ENCODE measurements at regions not wholly inside any gene's neighbourhood (a gene's known extent, or its start where the extent isn't known, plus 50 kb on each side); places are given as distances from the start of the nearest gene placed in this dataset.

DNA sequence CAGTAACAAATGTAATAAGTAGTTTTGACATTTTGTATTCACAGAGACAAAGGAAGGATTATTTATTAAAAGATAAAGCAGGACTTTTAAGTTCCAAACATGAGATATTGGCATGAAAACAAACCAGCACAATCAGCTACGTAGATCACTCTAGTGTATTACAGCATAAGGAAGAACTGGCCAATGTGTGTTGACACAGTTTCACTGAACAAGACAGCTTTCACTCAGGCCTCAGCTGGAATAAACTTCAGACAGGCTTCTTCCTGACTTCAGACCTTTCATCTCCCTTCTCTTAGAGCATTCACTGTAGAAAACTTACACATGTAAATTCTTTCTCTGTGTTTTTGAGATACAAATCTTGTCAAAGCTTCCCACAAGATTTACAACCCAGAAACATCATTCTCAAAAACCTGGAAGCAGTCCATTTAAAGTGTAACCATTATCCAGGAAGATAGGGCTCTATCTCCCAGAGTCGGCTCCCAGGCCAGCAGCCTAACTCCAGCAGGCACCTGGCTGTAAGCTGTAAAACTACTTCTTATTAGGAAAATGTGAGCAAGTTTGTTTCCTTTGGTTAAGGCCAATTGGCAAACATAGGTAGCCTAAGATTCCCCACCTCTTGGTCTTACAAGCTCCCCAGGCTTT is 768.3 kb upstream of the CDH7 start:
- no TSS peak for BruUV-seq (replicated peaks)
- no peaks in the 10 kb centered on the region for H3K27me3 ChIP-seq (ENCODE audit: low read length)
- no peaks in the 10 kb centered on the region; the same call in 1 of the 2 replicates for H3K4me1 ChIP-seq (ENCODE audit: insufficient read depth, low read length)
- no peak overlapping the region for H3K4me2 ChIP-seq (ENCODE audit: low read length)
- no peak for TF ChIP-seq EZH2phosphoT487 (IDR thresholded peaks at IDR 0.05; ENCODE audit: borderline replicate concordance, low read length)
- DNase-seq (no peak), ATAC-seq (no peak)
- no peak overlapping the region for H2AFZ ChIP-seq (ENCODE audit: low read length)
- intact Hi-C loops (cut with micrococcal nuclease): no loop called here
- no peak overlapping the region for H3K27ac ChIP-seq (ENCODE audit: low read length)
- ChIA-PET CTCF (interaction anchor here (0.7 kb wide), 1 partner anchor 25 kb away, joined by 4 read pairs; no protein-coding TSS in a partner anchor), POLR2A (ENCODE audit: unreplicated experiment) (no interaction called here)
- no peaks in the 10 kb centered on the region for H4K20me1 ChIP-seq (ENCODE audit: low read length)
- H3K4me3 ChIP-seq (ENCODE audit: low read length): no peak overlapping the region
- H3K79me2 ChIP-seq (ENCODE audit: low read length): no peaks in the 10 kb centered on the region
- H3K9me3 ChIP-seq (ENCODE audit: low read length): no peaks in the 10 kb centered on the region
- H3K9ac ChIP-seq (ENCODE audit: low read length): no peak overlapping the region
- H3F3A ChIP-seq (ENCODE audit: low read length, unreplicated experiment): no peaks in the 10 kb centered on the region
- H3K9me2 ChIP-seq (replicated peaks; ENCODE audit: low read length): no peaks in the 10 kb centered on the region
- no peaks in the 10 kb centered on the region for H3K36me3 ChIP-seq (ENCODE audit: low read depth, low read length)

DNA sequence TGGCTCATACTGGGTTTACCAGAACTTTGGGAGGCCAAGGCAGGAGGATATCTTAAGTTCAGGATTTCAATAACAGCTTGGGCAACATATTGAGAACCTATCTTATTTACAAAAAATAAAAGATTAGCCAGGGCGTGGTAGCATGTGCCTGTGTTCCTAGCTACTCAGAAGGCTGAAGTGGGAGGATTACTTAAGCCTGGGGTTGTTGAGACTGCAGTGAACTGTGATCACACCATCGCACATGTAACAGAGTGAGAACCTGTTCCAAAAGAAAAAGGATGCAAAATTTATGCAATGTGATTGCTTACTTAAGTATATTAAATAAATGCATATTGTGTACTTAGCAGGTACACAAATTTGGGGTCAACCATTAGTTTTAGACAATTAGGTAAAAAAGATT is 768.9 kb upstream of the CDH7 start:
- H3F3A ChIP-seq (ENCODE audit: low read length, unreplicated experiment): no peaks in the 10 kb centered on the region
- no peak overlapping the region for H3K9ac ChIP-seq (ENCODE audit: low read length)
- no peak overlapping the region for H2AFZ ChIP-seq (ENCODE audit: low read length)
- no peak overlapping the region for H3K4me3 ChIP-seq (ENCODE audit: low read length)
- no peaks in the 10 kb centered on the region for H3K27me3 ChIP-seq (ENCODE audit: low read length)
- no peak overlapping the region for H3K4me2 ChIP-seq (ENCODE audit: low read length)
- no peak for DNase-seq
- no peaks in the 10 kb centered on the region for H4K20me1 ChIP-seq (ENCODE audit: low read length)
- no peaks in the 10 kb centered on the region for H3K9me2 ChIP-seq (replicated peaks; ENCODE audit: low read length)
- BruUV-seq (replicated peaks): no TSS peak
- ATAC-seq: no peak
- intact Hi-C loops (cut with micrococcal nuclease): no loop called here
- H3K79me2 ChIP-seq (ENCODE audit: low read length): no peaks in the 10 kb centered on the region
- H3K36me3 ChIP-seq (ENCODE audit: low read depth, low read length): no peaks in the 10 kb centered on the region
- TF ChIP-seq EZH2 (IDR thresholded peaks at IDR 0.05; ENCODE audit: low read length, unreplicated experiment) (no peak), EZH2phosphoT487 (IDR thresholded peaks at IDR 0.05; ENCODE audit: borderline replicate concordance, low read length) (no peak)
- TF ChIP-seq, protein P1, sequence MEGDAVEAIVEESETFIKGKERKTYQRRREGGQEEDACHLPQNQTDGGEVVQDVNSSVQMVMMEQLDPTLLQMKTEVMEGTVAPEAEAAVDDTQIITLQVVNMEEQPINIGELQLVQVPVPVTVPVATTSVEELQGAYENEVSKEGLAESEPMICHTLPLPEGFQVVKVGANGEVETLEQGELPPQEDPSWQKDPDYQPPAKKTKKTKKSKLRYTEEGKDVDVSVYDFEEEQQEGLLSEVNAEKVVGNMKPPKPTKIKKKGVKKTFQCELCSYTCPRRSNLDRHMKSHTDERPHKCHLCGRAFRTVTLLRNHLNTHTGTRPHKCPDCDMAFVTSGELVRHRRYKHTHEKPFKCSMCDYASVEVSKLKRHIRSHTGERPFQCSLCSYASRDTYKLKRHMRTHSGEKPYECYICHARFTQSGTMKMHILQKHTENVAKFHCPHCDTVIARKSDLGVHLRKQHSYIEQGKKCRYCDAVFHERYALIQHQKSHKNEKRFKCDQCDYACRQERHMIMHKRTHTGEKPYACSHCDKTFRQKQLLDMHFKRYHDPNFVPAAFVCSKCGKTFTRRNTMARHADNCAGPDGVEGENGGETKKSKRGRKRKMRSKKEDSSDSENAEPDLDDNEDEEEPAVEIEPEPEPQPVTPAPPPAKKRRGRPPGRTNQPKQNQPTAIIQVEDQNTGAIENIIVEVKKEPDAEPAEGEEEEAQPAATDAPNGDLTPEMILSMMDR (conservative IDR thresholded peaks at IDR 0.05; ENCODE audit: low read depth, low read length): no peak
- no peak overlapping the region for H3K27ac ChIP-seq (ENCODE audit: low read length)
- ChIA-PET POLR2A (ENCODE audit: unreplicated experiment) (no interaction called here), CTCF (no interaction called here)
- H3K4me1 ChIP-seq (ENCODE audit: insufficient read depth, low read length): no peaks in the 10 kb centered on the region
- no peaks in the 10 kb centered on the region for H3K9me3 ChIP-seq (ENCODE audit: low read length)

DNA sequence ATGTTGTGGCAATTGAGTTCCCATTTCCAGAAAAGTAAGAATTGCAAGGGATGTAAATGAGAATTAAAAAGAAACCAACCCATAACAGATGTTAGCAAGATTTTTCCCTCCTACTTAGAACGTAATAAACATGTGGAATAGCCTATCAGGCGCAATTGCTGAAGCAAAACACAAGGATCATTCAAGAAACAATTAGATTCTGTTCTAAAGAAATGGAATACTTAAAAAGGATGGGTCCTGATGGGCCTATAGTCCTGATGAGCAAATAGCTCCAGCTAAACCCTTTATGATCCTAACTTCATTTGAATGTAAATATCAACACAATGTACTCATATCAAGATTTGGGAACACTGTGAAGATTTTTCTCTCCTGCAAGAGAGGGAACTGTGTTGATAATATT is 771.0 kb upstream of the CDH7 start:
- no TSS peak for BruUV-seq (replicated peaks)
- no peaks in the 10 kb centered on the region for H3K36me3 ChIP-seq (ENCODE audit: low read depth, low read length)

More for the DNA sequence above, 771.0 kb upstream of the CDH7 start:
- intact Hi-C loops (cut with micrococcal nuclease): no loop called here
- no peaks in the 10 kb centered on the region for H3K4me1 ChIP-seq (ENCODE audit: insufficient read depth, low read length)
- no peak overlapping the region for H3K9ac ChIP-seq (ENCODE audit: low read length)
- H3K79me2 ChIP-seq (ENCODE audit: low read length): no peaks in the 10 kb centered on the region
- H3F3A ChIP-seq (ENCODE audit: low read length, unreplicated experiment): no peaks in the 10 kb centered on the region
- TF ChIP-seq EZH2phosphoT487 (IDR thresholded peaks at IDR 0.05; ENCODE audit: borderline replicate concordance, low read length) (no peak), EZH2 (IDR thresholded peaks at IDR 0.05; ENCODE audit: low read length, unreplicated experiment) (no peak)
- TF ChIP-seq, protein P1 (conservative IDR thresholded peaks at IDR 0.05; ENCODE audit: low read depth, low read length): no peak
- no peak overlapping the region for H3K27ac ChIP-seq (ENCODE audit: low read length)
- no peaks in the 10 kb centered on the region for H3K27me3 ChIP-seq (ENCODE audit: low read length)
- no peaks in the 10 kb centered on the region for H4K20me1 ChIP-seq (ENCODE audit: low read length)
- CTCF ChIA-PET: no interaction called here
- H2AFZ ChIP-seq (ENCODE audit: low read length): no peak overlapping the region
- POLR2A ChIA-PET (ENCODE audit: unreplicated experiment): no interaction called here
- H3K9me2 ChIP-seq (replicated peaks; ENCODE audit: low read length): no peaks in the 10 kb centered on the region
- DNase-seq (no peak), ATAC-seq (no peak)
- H3K4me3 ChIP-seq (ENCODE audit: low read length): no peak overlapping the region
- H3K4me2 ChIP-seq (ENCODE audit: low read length): no peak overlapping the region
- no peaks in the 10 kb centered on the region for H3K9me3 ChIP-seq (ENCODE audit: low read length)

All from PC-3 (cell line).